HFF-Myc (cell line): ENCODE measurements at regions not wholly inside any gene's neighbourhood (a gene's known extent, or its start where the extent isn't known, plus 50 kb on each side); places are given as distances from the start of the nearest gene placed in this dataset.

Source experiments
- DNase-seq: peaks from one replicate; pipeline ENCODE4 v3.0.0-alpha.2; 2011; ENCODE audit warnings: low read depth; ENCODE audit errors: extremely low read depth
- H3K4me3 ChIP-seq: replicated peaks from 2 replicates; pipeline ENCODE4 v1.5.1; 2011; ENCODE audit warnings: low read depth, mild to moderate bottlenecking, control low read depth, low read length
- TF ChIP-seq, protein P1 (sequence below): IDR thresholded peaks from 2 replicates; pipeline ENCODE4 v1.5.1; 2012; ENCODE audit warnings: mild to moderate bottlenecking, low read depth, low read length, control low read depth; ENCODE audit errors: missing control alignments

DNA sequence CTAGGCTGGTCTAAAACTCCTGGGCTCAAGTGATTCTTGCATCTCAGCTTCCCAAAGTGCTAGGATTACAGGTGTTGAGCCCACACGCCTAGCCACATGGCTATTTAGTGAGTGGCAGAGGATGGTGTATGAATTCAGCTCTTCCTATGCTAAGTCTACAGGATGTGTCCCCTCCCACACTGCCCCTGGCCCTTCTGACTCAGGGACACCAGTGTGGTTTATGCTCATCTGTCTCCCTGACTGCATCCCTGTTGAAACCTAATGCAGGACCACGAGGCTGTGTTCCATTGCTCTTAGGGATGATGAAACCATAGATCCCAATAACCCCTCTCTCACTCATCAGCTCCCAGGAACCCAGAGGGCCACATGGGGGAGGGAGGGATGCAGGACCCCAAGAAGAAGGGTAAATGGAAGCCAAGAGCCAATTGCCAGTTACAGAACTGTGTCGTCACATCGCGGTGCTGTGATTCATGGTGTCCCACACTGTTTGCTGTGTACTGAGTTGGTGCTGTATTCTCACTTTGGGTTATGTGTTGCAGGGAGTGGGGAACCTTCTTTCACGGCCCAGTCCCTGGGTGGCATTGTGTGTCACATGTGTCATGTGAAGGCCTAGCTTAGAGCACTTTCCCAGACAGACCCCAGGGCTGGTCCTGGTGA is 102.9 kb upstream of the HAAO start:
- DNase-seq: no peak
- no peak overlapping the region for H3K4me3 ChIP-seq
- TF ChIP-seq, protein P1, sequence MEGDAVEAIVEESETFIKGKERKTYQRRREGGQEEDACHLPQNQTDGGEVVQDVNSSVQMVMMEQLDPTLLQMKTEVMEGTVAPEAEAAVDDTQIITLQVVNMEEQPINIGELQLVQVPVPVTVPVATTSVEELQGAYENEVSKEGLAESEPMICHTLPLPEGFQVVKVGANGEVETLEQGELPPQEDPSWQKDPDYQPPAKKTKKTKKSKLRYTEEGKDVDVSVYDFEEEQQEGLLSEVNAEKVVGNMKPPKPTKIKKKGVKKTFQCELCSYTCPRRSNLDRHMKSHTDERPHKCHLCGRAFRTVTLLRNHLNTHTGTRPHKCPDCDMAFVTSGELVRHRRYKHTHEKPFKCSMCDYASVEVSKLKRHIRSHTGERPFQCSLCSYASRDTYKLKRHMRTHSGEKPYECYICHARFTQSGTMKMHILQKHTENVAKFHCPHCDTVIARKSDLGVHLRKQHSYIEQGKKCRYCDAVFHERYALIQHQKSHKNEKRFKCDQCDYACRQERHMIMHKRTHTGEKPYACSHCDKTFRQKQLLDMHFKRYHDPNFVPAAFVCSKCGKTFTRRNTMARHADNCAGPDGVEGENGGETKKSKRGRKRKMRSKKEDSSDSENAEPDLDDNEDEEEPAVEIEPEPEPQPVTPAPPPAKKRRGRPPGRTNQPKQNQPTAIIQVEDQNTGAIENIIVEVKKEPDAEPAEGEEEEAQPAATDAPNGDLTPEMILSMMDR: no peak

GRCh38 chr2:42893047-42893758 is 100.8 kb upstream of the HAAO start:
- DNase-seq: no peak
- H3K4me3 ChIP-seq: no peak overlapping the region
- TF ChIP-seq, protein P1: no peak

DNA sequence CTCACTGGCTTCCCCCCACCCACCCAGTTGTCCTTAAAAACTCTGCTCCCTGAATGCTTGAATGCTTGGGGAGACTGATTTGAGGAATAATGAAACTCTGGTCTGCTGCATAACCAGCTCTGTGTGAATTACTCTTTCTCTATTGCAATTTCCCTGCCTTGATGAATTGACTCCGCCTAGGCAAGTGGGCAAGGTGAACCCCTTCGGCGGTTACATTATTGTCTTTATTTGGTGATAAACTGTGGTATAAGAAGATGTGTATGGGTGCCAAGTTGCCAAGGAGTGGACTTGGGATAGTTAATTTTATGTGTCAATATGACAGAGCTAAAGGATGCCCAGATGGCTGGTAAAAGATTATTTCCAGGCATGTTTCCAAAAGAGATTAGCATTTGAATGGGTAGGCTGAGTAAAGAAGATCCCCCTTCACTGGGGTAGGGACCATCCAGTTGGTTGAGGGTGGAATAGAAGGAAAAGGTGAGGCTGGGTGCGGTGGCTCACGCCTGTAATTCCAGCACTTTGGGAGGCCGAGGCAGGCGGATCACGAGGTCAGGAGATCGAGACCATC is 98.5 kb upstream of the HAAO start:
- TF ChIP-seq, protein P1: no peak
- no peak overlapping the region for H3K4me3 ChIP-seq
- no peak for DNase-seq

- no peak for DNase-seq
- H3K4me3 ChIP-seq: no peak overlapping the region
- TF ChIP-seq, protein P1: no peak
These were observed 96.2 kb upstream of the HAAO start for GRCh38 chr2:42888321-42889245.

DNA sequence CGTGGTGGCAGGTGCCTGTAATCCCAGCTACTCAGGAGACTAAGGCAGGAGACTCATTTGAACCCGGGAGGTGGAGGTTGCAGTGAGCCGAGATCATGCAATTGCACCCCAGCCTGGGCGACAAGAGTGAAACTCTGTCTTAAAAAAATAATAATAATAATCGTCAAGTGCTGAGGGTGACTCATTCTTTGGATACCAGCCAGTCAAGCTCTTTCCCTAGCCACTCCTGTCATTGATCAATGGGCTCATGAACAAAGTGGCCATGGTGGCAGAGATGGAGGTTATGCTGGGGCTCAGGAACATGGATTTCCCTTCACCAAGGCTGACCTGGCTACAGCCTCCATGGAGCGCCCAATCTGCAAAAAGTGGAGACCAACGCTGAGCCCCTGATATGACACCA is 94.5 kb upstream of the HAAO start:
- H3K4me3 ChIP-seq: no peak overlapping the region
- TF ChIP-seq, protein P1: no peak
- DNase-seq: no peak

DNA sequence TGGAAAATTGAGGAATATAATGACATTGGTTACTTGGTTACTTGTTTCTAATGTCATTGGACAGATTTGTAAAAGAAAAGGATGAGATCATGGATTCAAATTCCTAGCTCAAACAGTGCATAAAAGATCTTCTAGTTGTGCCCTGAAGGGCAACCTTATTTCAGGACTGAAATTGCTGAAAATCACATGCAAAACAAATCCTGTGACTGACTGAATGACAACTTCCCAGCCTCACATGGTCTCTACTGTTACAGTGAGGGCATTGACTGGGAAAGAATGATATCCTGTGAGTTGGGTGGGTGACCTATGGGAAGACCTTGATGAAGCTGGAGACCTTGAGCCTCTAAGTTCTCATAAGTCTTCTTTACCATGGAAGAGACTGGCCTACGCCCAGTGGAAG is 90.4 kb upstream of the HAAO start:
- DNase-seq: no peak
- TF ChIP-seq, protein P1: no peak
- H3K4me3 ChIP-seq: no peak overlapping the region
